ENCODE measurements at regions not wholly inside any gene's neighbourhood (a gene's known extent, or its start where the extent isn't known, plus 50 kb on each side); places are given as distances from the start of the nearest gene placed in this dataset.

- H3K36me3 ChIP-seq, result no peaks in the 10 kb centered on the region
- H3K27me3 ChIP-seq, result no peaks in the 10 kb centered on the region
- intact Hi-C loops (cut with DNase I; ENCODE audit: low total_unique reads), result no loop called here
- DNase-seq, result no peak
- H3K4me1 ChIP-seq, result no peaks in the 10 kb centered on the region
- H3K27ac ChIP-seq, result no peak overlapping the region
- H3K4me3 ChIP-seq, result no peak overlapping the region
- TF ChIP-seq POLR2A (IDR thresholded peaks at IDR 0.05) (no peak), CTCF (IDR thresholded peaks at IDR 0.05) (no peak)
- H3K9me3 ChIP-seq, result no peaks in the 10 kb centered on the region
Measured at GRCh38 chr13:60260440-60260839, 96.7 kb upstream of the DIAPH3 start.

DNA sequence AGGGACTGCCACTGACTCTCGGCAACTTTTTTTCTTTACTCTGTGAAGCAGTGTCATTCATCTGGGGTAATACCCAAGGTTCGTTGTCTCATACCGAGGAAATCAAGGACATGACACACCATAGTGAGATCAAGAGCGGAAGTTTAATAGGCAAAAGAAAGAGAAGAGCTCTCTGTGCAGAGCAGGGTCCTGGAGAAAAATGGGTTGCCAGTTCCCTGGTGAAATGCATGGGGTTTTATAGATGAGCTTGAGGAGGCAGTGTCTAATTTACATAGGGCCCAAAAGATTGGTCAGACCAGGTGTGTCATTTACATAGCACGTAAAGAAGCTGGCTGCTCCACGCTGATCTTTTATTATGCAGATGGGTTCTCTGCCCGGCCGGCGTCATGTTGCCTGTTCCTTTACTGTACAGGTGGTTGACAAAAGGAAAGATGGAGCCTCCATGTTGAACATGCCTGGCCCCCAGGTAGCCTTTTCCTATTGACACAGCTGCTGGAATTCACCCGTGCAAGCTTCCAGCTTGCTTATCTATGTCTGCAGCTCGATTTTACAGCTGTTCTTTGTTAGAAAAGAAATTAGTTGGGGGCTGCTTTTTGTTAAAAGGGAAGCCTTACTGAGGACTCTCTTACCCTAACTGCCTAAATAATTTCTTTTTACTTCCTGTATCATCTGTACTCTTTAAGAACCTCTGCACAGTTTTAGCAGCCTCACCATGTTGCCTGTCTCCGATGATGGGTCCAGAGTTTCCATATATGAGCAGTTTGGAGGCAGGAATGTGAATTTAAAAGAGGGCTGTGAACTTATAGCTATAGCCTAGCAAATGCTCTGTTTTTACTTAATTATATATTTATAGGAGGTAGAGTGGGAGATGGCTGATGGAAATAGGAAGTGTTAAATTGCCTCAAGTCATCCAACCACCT, 98.0 kb upstream of the DIAPH3 start:
- Histone ChIP-seq H3K27me3 (no peaks in the 10 kb centered on the region), H3K36me3 (no peaks in the 10 kb centered on the region), H3K9me3 (no peaks in the 10 kb centered on the region), H3K4me1 (no peaks in the 10 kb centered on the region), H3K27ac (no peak overlapping the region), H3K4me3 (no peak overlapping the region)
- intact Hi-C loops (cut with DNase I; ENCODE audit: low total_unique reads), result no loop called here
- DNase-seq, result no peak
- TF ChIP-seq POLR2A (IDR thresholded peaks at IDR 0.05) (no peak), CTCF (IDR thresholded peaks at IDR 0.05) (no peak)

DNA sequence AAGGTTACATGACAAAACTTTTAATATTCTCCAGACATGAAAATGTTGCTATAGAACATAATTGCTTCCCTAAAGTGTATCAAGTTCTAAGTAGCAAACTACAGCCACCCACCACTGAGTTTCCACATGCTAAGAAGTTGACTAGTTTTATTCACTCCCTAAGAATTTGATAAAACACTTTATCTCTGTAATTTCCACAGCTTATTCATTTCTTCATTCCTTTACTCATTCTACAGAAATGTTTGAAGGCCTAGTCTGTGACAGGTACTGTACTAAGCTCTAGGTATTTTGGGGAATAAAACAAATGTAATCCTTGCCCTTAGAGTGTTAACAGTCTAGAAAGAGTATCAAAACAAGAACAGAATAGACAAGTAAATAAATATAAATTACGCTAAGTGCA, 101.8 kb upstream of the DIAPH3 start:
- Histone ChIP-seq H3K27ac (no peak overlapping the region), H3K9me3 (no peaks in the 10 kb centered on the region), H3K4me1 (no peaks in the 10 kb centered on the region), H3K4me3 (no peak overlapping the region), H3K27me3 (no peaks in the 10 kb centered on the region), H3K36me3 (no peaks in the 10 kb centered on the region)
- no peak for DNase-seq
- intact Hi-C loops (cut with DNase I; ENCODE audit: low total_unique reads), result no loop called here
- TF ChIP-seq POLR2A (IDR thresholded peaks at IDR 0.05), result no peak
- TF ChIP-seq CTCF (IDR thresholded peaks at IDR 0.05), result no peak

- DNase-seq, result no peak
- TF ChIP-seq POLR2A (IDR thresholded peaks at IDR 0.05) (no peak), CTCF (IDR thresholded peaks at IDR 0.05) (no peak)
- Histone ChIP-seq H3K27me3 (no peaks in the 10 kb centered on the region), H3K9me3 (no peaks in the 10 kb centered on the region), H3K27ac (no peak overlapping the region), H3K4me1 (no peaks in the 10 kb centered on the region), H3K36me3 (no peaks in the 10 kb centered on the region), H3K4me3 (peak overlapping the region; percentile 5 to 23)
- intact Hi-C loops (cut with DNase I; ENCODE audit: low total_unique reads), result no loop called here
Measured at GRCh38 chr13:60267498-60268202, 103.9 kb upstream of the DIAPH3 start.

DNA sequence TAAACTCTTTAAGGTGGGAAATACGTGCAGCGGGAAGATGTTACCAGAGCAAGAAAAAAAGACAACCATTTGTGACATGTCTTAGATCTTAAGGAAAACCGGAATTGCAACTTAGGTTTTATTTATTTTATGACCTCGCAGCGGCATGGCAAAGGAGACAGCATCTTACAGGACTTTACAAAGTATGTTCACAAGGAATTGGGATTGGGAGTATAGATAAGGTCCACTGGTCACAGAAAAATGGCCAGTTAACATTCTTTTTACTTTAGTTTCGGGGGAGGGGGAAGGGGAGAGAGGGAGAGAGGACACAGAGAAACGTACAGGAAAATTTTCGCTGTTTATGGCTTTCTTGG, 104.5 kb upstream of the DIAPH3 start:
- intact Hi-C loops (cut with DNase I; ENCODE audit: low total_unique reads), result no loop called here
- Histone ChIP-seq H3K27ac (no peak overlapping the region), H3K4me3 (peak overlapping the region in 1 of 2 donors; percentile 5), H3K36me3 (no peaks in the 10 kb centered on the region), H3K9me3 (no peaks in the 10 kb centered on the region), H3K4me1 (no peaks in the 10 kb centered on the region), H3K27me3 (no peaks in the 10 kb centered on the region)
- TF ChIP-seq POLR2A (IDR thresholded peaks at IDR 0.05) (no peak), CTCF (IDR thresholded peaks at IDR 0.05) (no peak)
- no peak for DNase-seq
